DMS153 treated with DMSO at 0.1 percent for 48 hours (cell line): ENCODE measurements at regions not wholly inside any gene's neighbourhood (a gene's known extent, or its start where the extent isn't known, plus 50 kb on each side); places are given as distances from the start of the nearest gene placed in this dataset.
"Not testable (repeated sequence)": the region's sequence is repeated elsewhere in the genome, so short reads cannot be mapped to it uniquely, and the experiment has no call there.

ENCODE experiments used
- DNase-seq: peaks from one replicate; lab custom pipeline; 2025; ENCODE audit not compliant: unreplicated experiment; lab: John Stamatoyannopoulos, UW

GRCh38 chr7:68410693-68411092 lies 1187.6 kb upstream of the AUTS2 start:
- DNase-seq = not testable (repeated sequence)

- no peak for DNase-seq
These were observed 1186.5 kb upstream of the AUTS2 start for GRCh38 chr7:68411742-68412141.

GRCh38 chr7:68414631-68415425 lies 1183.4 kb upstream of the AUTS2 start:
- DNase-seq = no peak

GRCh38 chr7:68417002-68417401 lies 1181.3 kb upstream of the AUTS2 start:
- DNase-seq = no peak

- no peak for DNase-seq
These were observed 1180.6 kb upstream of the AUTS2 start for GRCh38 chr7:68417659-68418058.

- no peak for DNase-seq
These were observed 1177.7 kb upstream of the AUTS2 start for GRCh38 chr7:68420342-68421192.

GRCh38 chr7:68421712-68422111 lies 1176.6 kb upstream of the AUTS2 start:
- DNase-seq = no peak

- no peak for DNase-seq
These were observed 1176.0 kb upstream of the AUTS2 start for GRCh38 chr7:68422281-68422680.

- DNase-seq = no peak
These were observed 1174.9 kb upstream of the AUTS2 start for GRCh38 chr7:68423356-68423755.

- no peak for DNase-seq
These were observed 1173.5 kb upstream of the AUTS2 start for GRCh38 chr7:68424658-68425297.

GRCh38 chr7:68425377-68425776 lies 1172.9 kb upstream of the AUTS2 start:
- DNase-seq = no peak

- DNase-seq = no peak
These were observed 1168.7 kb upstream of the AUTS2 start for GRCh38 chr7:68429411-68430117.

- no peak for DNase-seq
These were observed 1165.7 kb upstream of the AUTS2 start for GRCh38 chr7:68432585-68432984.

- no peak for DNase-seq
These were observed 1164.7 kb upstream of the AUTS2 start for GRCh38 chr7:68433462-68434070.

GRCh38 chr7:68434857-68435256 lies 1163.4 kb upstream of the AUTS2 start:
- DNase-seq = no peak

- no peak for DNase-seq
These were observed 1160.3 kb upstream of the AUTS2 start for GRCh38 chr7:68438016-68438415.

- DNase-seq = no peak
These were observed 1159.5 kb upstream of the AUTS2 start for GRCh38 chr7:68438811-68439210.

- DNase-seq = no peak
These were observed 1158.4 kb upstream of the AUTS2 start for GRCh38 chr7:68439897-68440296.

GRCh38 chr7:68440866-68441265 lies 1157.4 kb upstream of the AUTS2 start:
- no peak for DNase-seq

GRCh38 chr7:68441645-68442044 lies 1156.6 kb upstream of the AUTS2 start:
- no peak for DNase-seq
